GM12878 (cell line): ENCODE measurements at regions not wholly inside any gene's neighbourhood (a gene's known extent, or its start where the extent isn't known, plus 50 kb on each side); places are given as distances from the start of the nearest gene placed in this dataset.

ENCODE experiments used
- ATAC-seq: fragments of 200-7000 bp; cut with Tn5 transposase; 3 replicates; pipeline ENCODE4 v1.9.1; 2020; ENCODE audit warnings: mild to moderate bottlenecking, moderate library complexity
- BruUV-seq: library from RNA; stranded (reverse); fragments of 400-500 nt; replicated peaks from 2 replicates; lab custom pipeline; 2021; lab: Mats Ljungman, UMichigan
- CTCF ChIA-PET: fragments of 300-600 bp; sonication (Branson Sonifier 250); formaldehyde crosslinking; extraction: SDS; loops from one replicate; lab custom pipeline; 2021; ENCODE audit warnings: inconsistent platforms; lab: Yijun Ruan, JAX
- POLR2A ChIA-PET: fragments of 350-600 bp; formaldehyde crosslinking; extraction: SDS; loops from one replicate; lab custom pipeline; 2021; ENCODE audit warnings: inconsistent platforms; lab: Charles Lee
- RAD21 ChIA-PET: fragments of 300-600 bp; sonication (Branson Sonifier 250); formaldehyde crosslinking; loops from one replicate; lab custom pipeline; 2023; ENCODE audit warnings: antibody characterized with exemption; ENCODE audit not compliant: unreplicated experiment; lab: Charles Lee
- SMC1A ChIA-PET: fragments of 300-600 bp; sonication (Branson Sonifier 250); formaldehyde crosslinking; loops from one replicate; lab custom pipeline; 2023; ENCODE audit not compliant: unreplicated experiment, uncharacterized antibody; lab: Charles Lee
- DNase-seq: peaks from one replicate; pipeline ENCODE4 v3.0.0-alpha.2; 2011; ENCODE audit warnings: low read depth, low spot score
- FAIRE-seq: peaks from 3 replicates; lab custom pipeline; 2011; peaks lifted over from hg19 to GRCh38; lab: Jason Lieb, UNC
- H2AFZ ChIP-seq: 2 replicates; pipeline ENCODE4 v1.6.0; 2011; ENCODE audit warnings: low read depth, low read length, control low read depth; ENCODE audit not compliant: control insufficient read depth
- H3K27ac ChIP-seq: 2 replicates; pipeline ENCODE4 v1.5.1; 2011; ENCODE audit warnings: control low read depth; ENCODE audit not compliant: control insufficient read depth, insufficient read depth
- H3K27me3 ChIP-seq, 2 experiments: replicated peaks in 1 of 2; 2 replicates each; pipeline versions ENCODE4 v1.6.0 to v1.6.1; 2011; ENCODE audit warnings: low read length in 1 of 2; ENCODE audit not compliant: control insufficient read depth in 2 of 2, insufficient read depth in 2 of 2
- H3K36me3 ChIP-seq, 2 experiments: 2 replicates each; pipeline ENCODE4 v1.5.1; 2011; ENCODE audit warnings: low read length in 1 of 2; ENCODE audit not compliant: control insufficient read depth in 2 of 2, insufficient read depth in 2 of 2
- H3K4me1 ChIP-seq: 2 replicates; pipeline ENCODE4 v1.6.1; 2011; ENCODE audit warnings: mild to moderate bottlenecking, low read length, moderate library complexity, mixed read lengths; ENCODE audit not compliant: control insufficient read depth, insufficient read depth
- H3K4me2 ChIP-seq: 2 replicates; pipeline ENCODE4 v1.6.0; 2011; ENCODE audit warnings: control low read depth; ENCODE audit not compliant: control insufficient read depth, insufficient read depth
- H3K4me3 ChIP-seq: fragments of 200-600 bp; sonication (generic); 2 replicates; pipeline ENCODE4 v1.5.1; 2016
- H3K79me2 ChIP-seq: 2 replicates; pipeline ENCODE4 v1.6.0; 2011; ENCODE audit warnings: low read length; ENCODE audit not compliant: control insufficient read depth, insufficient read depth
- H3K9ac ChIP-seq: 2 replicates; pipeline ENCODE4 v1.8.0; 2011; ENCODE audit warnings: low read length, control low read depth, mixed read lengths; ENCODE audit not compliant: control insufficient read depth, insufficient read depth
- H3K9me3 ChIP-seq: replicated peaks from 3 replicates; pipeline ENCODE4 v1.5.1; 2011; ENCODE audit warnings: mild to moderate bottlenecking, low read length; ENCODE audit not compliant: control insufficient read depth, insufficient read depth
- H4K20me1 ChIP-seq: 2 replicates; pipeline ENCODE4 v1.6.0; 2011; ENCODE audit not compliant: control insufficient read depth, insufficient read depth
- ATF7 ChIP-seq: fragments of 450-650 bp; IDR thresholded peaks from 2 replicates; pipeline ENCODE4 v1.6.1; 2016; ENCODE audit warnings: low read depth, mild to moderate bottlenecking
- IKZF2 ChIP-seq, 2 experiments: fragments of 450-650 bp; IDR thresholded peaks; 2 replicates each; pipeline ENCODE4 v1.6.1; 2017; ENCODE audit warnings: mild to moderate bottlenecking in 2 of 2, moderate library complexity in 2 of 2
- JUNB ChIP-seq: IDR thresholded peaks from 2 replicates; pipeline ENCODE4 v1.6.1; 2016; ENCODE audit warnings: antibody characterized with exemption, mild to moderate bottlenecking
- JUND ChIP-seq: IDR thresholded peaks from 2 replicates; pipeline ENCODE4 v1.6.1; 2012; ENCODE audit warnings: low read depth, mild to moderate bottlenecking, low read length, improper control_type of control experiment, moderate library complexity
- MTA3 ChIP-seq: IDR thresholded peaks from 2 replicates; pipeline ENCODE4 v1.6.1; 2012; ENCODE audit warnings: low read length, inconsistent platforms, borderline replicate concordance
- PML ChIP-seq: IDR thresholded peaks from 2 replicates; pipeline ENCODE4 v1.6.1; 2012; ENCODE audit warnings: low read length, inconsistent platforms
- SIX5 ChIP-seq: IDR thresholded peaks from 2 replicates; pipeline ENCODE4 v1.6.1; 2011; ENCODE audit warnings: mild to moderate bottlenecking, low read depth, low read length, moderate library complexity; ENCODE audit not compliant: severe bottlenecking
- SMARCA5 ChIP-seq: fragments of 450-650 bp; IDR thresholded peaks from 2 replicates; pipeline ENCODE4 v1.6.1; 2017; ENCODE audit warnings: mild to moderate bottlenecking
- TAF1 ChIP-seq: IDR thresholded peaks from 2 replicates; pipeline ENCODE4 v1.6.1; 2011; ENCODE audit warnings: mild to moderate bottlenecking, low read depth, low read length, borderline replicate concordance
- TCF3 ChIP-seq: IDR thresholded peaks from 2 replicates; pipeline ENCODE4 v1.6.1; 2012; ENCODE audit warnings: low read depth, mild to moderate bottlenecking, low read length, borderline replicate concordance; ENCODE audit not compliant: insufficient read depth
- ZBTB33 ChIP-seq: fragments of 450-650 bp; IDR thresholded peaks from 2 replicates; pipeline ENCODE4 v1.6.1; 2017; ENCODE audit warnings: mild to moderate bottlenecking
- ZNF274 ChIP-seq: IDR thresholded peaks from one replicate; pipeline ENCODE4 v1.8.0; 2011; ENCODE audit not compliant: insufficient read length, insufficient read depth
- WGBS: methylation state at CpG from one replicate; pipeline ENCODE4 v1.1.6; 2016; ENCODE audit warnings: low lambda C conversion rate; ENCODE audit not compliant: insufficient replicate concordance, insufficient coverage; ENCODE audit errors: missing lambda C conversion rate; 5-methylcytosine and 5-hydroxymethylcytosine counted together
- in situ Hi-C: fragments of 300-500 bp; cut with MboI; formaldehyde crosslinking; loops from 9 replicates; pipeline ENCODE4 v1.14.3; 2018; ENCODE audit warnings: mixed read lengths
- intact Hi-C: fragments of 100-400 bp; cut with micrococcal nuclease; formaldehyde crosslinking; loops from one replicate; pipeline ENCODE4 v1.14.2; 2022; ENCODE audit not compliant: unreplicated experiment
- TF ChIP-seq, protein P1 (sequence below): IDR thresholded peaks from 2 replicates; pipeline ENCODE4 v1.6.1; 2012; ENCODE audit warnings: improper control_type of control experiment, low read depth, low read length; ENCODE audit not compliant: insufficient replicate concordance

- H3K27ac ChIP-seq, result no peak overlapping the region
- in situ Hi-C loops, result no loop called here
- no peak for DNase-seq
- H3K27me3 ChIP-seq, result no peaks in the 10 kb centered on the region
- no peak for TF ChIP-seq PML
- no peak for TF ChIP-seq JUND
- no peak for TF ChIP-seq IKZF2 (IDR thresholded peaks at IDR 0.05)
- no peak for TF ChIP-seq TAF1
- no peak for TF ChIP-seq JUNB
- no peak for TF ChIP-seq SMARCA5
- ATAC-seq, result no peak
- no peaks in the 10 kb centered on the region for H4K20me1 ChIP-seq
- no peaks in the 10 kb centered on the region for H3K36me3 ChIP-seq
- H3K4me2 ChIP-seq, result no peak overlapping the region
- POLR2A ChIA-PET, result no interaction called here
- WGBS, result 46% methylated on average over 7 of the region's 7 CpGs
- no peaks in the 10 kb centered on the region for H3K79me2 ChIP-seq
- no peak for FAIRE-seq
- H3K9me3 ChIP-seq, result no peaks in the 10 kb centered on the region
- RAD21 ChIA-PET, result no interaction called here
- no peaks in the 10 kb centered on the region for H3K4me1 ChIP-seq
- no peak overlapping the region for H3K4me3 ChIP-seq
- SMC1A ChIA-PET, result no interaction called here
- H3K9ac ChIP-seq, result no peak overlapping the region
- no peak overlapping the region for H2AFZ ChIP-seq
- CTCF ChIA-PET, result interaction anchor here (0.6 to 0.9 kb wide), 2 partner anchors 11 to 326 kb away, joined by 3 read pairs; no protein-coding TSS in a partner anchor
- BruUV-seq, result no TSS peak
- intact Hi-C loops, result no loop called here
Measured at GRCh38 chr1:8257621-8258020, 60.3 kb upstream of the SLC45A1 start.

DNA sequence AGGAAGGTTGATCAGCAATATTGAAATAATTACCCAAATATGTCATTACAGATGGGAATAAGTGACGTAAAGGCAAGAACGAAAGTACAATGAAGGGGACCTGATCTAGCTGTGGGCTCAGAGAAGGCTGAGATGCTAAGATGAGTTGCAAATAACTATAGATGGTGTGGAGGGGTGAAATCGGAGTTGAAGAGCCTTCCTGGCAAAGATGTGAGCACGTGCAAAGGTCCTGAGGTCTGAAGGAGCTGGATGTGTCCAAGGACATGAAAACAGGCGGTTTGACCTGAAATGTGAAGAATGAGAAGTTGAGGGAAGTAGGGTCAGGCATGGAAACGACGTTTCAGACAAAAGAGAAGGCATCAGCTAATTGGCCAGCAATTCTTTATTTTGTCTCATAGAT is 61.6 kb upstream of the SLC45A1 start:
- no peaks in the 10 kb centered on the region for H3K36me3 ChIP-seq
- ChIA-PET POLR2A (no interaction called here), RAD21 (no interaction called here), SMC1A (no interaction called here), CTCF (interaction anchor here (0.5 kb wide), 1 partner anchor 1826 kb away, joined by 4 read pairs; no protein-coding TSS in a partner anchor)
- no peaks in the 10 kb centered on the region for H4K20me1 ChIP-seq
- no TSS peak for BruUV-seq
- H3K4me2 ChIP-seq, result no peak overlapping the region
- no peak overlapping the region for H3K4me3 ChIP-seq
- FAIRE-seq, result no peak
- no peak overlapping the region for H3K9ac ChIP-seq
- intact Hi-C loops (no loop called here), in situ Hi-C loops (no loop called here)
- no peaks in the 10 kb centered on the region for H3K9me3 ChIP-seq
- H3K27me3 ChIP-seq, result no peaks in the 10 kb centered on the region
- DNase-seq, result no peak
- no peaks in the 10 kb centered on the region for H3K79me2 ChIP-seq
- 32% methylated on average over 7 of the region's 7 CpGs for WGBS
- H3K27ac ChIP-seq, result no peak overlapping the region
- no peak overlapping the region for H2AFZ ChIP-seq
- ATAC-seq, result no peak
- H3K4me1 ChIP-seq, result no peaks in the 10 kb centered on the region; the same call in 1 of the 2 replicates
- no peak for TF ChIP-seq ATF7
- TF ChIP-seq TCF3, result no peak
- TF ChIP-seq ZBTB33, result no peak
- TF ChIP-seq, protein P1, sequence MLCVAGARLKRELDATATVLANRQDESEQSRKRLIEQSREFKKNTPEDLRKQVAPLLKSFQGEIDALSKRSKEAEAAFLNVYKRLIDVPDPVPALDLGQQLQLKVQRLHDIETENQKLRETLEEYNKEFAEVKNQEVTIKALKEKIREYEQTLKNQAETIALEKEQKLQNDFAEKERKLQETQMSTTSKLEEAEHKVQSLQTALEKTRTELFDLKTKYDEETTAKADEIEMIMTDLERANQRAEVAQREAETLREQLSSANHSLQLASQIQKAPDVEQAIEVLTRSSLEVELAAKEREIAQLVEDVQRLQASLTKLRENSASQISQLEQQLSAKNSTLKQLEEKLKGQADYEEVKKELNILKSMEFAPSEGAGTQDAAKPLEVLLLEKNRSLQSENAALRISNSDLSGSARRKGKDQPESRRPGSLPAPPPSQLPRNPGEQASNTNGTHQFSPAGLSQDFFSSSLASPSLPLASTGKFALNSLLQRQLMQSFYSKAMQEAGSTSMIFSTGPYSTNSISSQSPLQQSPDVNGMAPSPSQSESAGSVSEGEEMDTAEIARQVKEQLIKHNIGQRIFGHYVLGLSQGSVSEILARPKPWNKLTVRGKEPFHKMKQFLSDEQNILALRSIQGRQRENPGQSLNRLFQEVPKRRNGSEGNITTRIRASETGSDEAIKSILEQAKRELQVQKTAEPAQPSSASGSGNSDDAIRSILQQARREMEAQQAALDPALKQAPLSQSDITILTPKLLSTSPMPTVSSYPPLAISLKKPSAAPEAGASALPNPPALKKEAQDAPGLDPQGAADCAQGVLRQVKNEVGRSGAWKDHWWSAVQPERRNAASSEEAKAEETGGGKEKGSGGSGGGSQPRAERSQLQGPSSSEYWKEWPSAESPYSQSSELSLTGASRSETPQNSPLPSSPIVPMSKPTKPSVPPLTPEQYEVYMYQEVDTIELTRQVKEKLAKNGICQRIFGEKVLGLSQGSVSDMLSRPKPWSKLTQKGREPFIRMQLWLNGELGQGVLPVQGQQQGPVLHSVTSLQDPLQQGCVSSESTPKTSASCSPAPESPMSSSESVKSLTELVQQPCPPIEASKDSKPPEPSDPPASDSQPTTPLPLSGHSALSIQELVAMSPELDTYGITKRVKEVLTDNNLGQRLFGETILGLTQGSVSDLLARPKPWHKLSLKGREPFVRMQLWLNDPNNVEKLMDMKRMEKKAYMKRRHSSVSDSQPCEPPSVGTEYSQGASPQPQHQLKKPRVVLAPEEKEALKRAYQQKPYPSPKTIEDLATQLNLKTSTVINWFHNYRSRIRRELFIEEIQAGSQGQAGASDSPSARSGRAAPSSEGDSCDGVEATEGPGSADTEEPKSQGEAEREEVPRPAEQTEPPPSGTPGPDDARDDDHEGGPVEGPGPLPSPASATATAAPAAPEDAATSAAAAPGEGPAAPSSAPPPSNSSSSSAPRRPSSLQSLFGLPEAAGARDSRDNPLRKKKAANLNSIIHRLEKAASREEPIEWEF, result no peak
- no peak for TF ChIP-seq MTA3
- TF ChIP-seq ZNF274, result no peak
- TF ChIP-seq SIX5, result no peak
